Activated T-cell treated with anti-CD3 and anti-CD28 coated beads for 1 hour (primary cell): ENCODE measurements at regions not wholly inside any gene's neighbourhood (a gene's known extent, or its start where the extent isn't known, plus 50 kb on each side); places are given as distances from the start of the nearest gene placed in this dataset.

ENCODE experiments used
- DNase-seq: peaks from one replicate; pipeline ENCODE4 v3.0.0-alpha.2; 2020; ENCODE audit warnings: low read depth

GRCh38 chr4:138021139-138021830 lies 220.9 kb downstream of the SLC7A11 start:
- no peak for DNase-seq

- DNase-seq, result no peak
Measured at GRCh38 chr4:138014590-138015288, 227.4 kb downstream of the SLC7A11 start.

GRCh38 chr4:138013625-138014024 lies 228.5 kb downstream of the SLC7A11 start:
- no peak for DNase-seq

- DNase-seq, result no peak
Measured at GRCh38 chr4:138010639-138011038, 231.5 kb downstream of the SLC7A11 start.

GRCh38 chr4:138007572-138007971 lies 234.6 kb downstream of the SLC7A11 start:
- DNase-seq, result no peak

- DNase-seq, result no peak
Measured at GRCh38 chr4:138005486-138005885, 236.7 kb downstream of the SLC7A11 start.

- DNase-seq, result no peak
Measured at GRCh38 chr4:138003248-138003647, 238.9 kb downstream of the SLC7A11 start.

- DNase-seq, result no peak
Measured at GRCh38 chr4:137998666-137999429, 243.3 kb downstream of the SLC7A11 start.

GRCh38 chr4:137997496-137997895 lies 244.7 kb downstream of the SLC7A11 start:
- DNase-seq, result no peak

GRCh38 chr4:137994853-137995252 lies 247.3 kb downstream of the SLC7A11 start:
- DNase-seq, result no peak

GRCh38 chr4:137993232-137993631 lies 248.9 kb downstream of the SLC7A11 start:
- no peak for DNase-seq

GRCh38 chr4:137981277-137981676 lies 260.9 kb downstream of the SLC7A11 start:
- no peak for DNase-seq

- no peak for DNase-seq
Measured at GRCh38 chr4:137980641-137981040, 261.5 kb downstream of the SLC7A11 start.

GRCh38 chr4:137979938-137980337 lies 262.2 kb downstream of the SLC7A11 start:
- DNase-seq, result no peak

- no peak for DNase-seq
Measured at GRCh38 chr4:137968956-137969678, 273.0 kb downstream of the SLC7A11 start.

GRCh38 chr4:137967480-137968190 lies 274.5 kb downstream of the SLC7A11 start:
- DNase-seq, result no peak

GRCh38 chr4:137966504-137966903 lies 275.6 kb downstream of the SLC7A11 start:
- DNase-seq, result no peak

- no peak for DNase-seq
Measured at GRCh38 chr4:137961051-137961438, 281.1 kb downstream of the SLC7A11 start.

- no peak for DNase-seq
Measured at GRCh38 chr4:137960371-137961050, 281.6 kb downstream of the SLC7A11 start.

- DNase-seq, result no peak
Measured at GRCh38 chr4:137957806-137958205, 284.3 kb downstream of the SLC7A11 start.

- no peak for DNase-seq
Measured at GRCh38 chr4:137956256-137956655, 285.9 kb downstream of the SLC7A11 start.
